Karpas-422 (cell line): ENCODE measurements at regions not wholly inside any gene's neighbourhood (a gene's known extent, or its start where the extent isn't known, plus 50 kb on each side); places are given as distances from the start of the nearest gene placed in this dataset.

Experiments
- DNase-seq: peaks from one replicate; pipeline ENCODE4 v3.0.0-alpha.2; 2015
- H2AFZ ChIP-seq: fragments of 200-600 bp; sonication (generic); 2 replicates; pipeline ENCODE4 v1.6.1; 2014; ENCODE audit warnings: antibody characterized with exemption, low read length, mixed read lengths
- H3K27ac ChIP-seq: fragments of 200-600 bp; sonication (generic); 2 replicates; pipeline ENCODE4 v1.5.1; 2014; ENCODE audit warnings: mild to moderate bottlenecking, low read length, moderate library complexity
- H3K27me3 ChIP-seq: fragments of 200-600 bp; sonication (generic); 2 replicates; pipeline ENCODE4 v1.6.1; 2014; ENCODE audit warnings: low read length, mixed read lengths
- H3K36me3 ChIP-seq: fragments of 200-600 bp; sonication (generic); 2 replicates; pipeline ENCODE4 v1.6.1; 2014; ENCODE audit warnings: low read length, mixed read lengths; ENCODE audit not compliant: insufficient read depth
- H3K4me1 ChIP-seq: fragments of 200-600 bp; sonication (generic); 2 replicates; pipeline ENCODE4 v1.6.1; 2014; ENCODE audit warnings: mild to moderate bottlenecking, low read length, mixed read lengths
- H3K4me2 ChIP-seq: fragments of 200-600 bp; sonication (generic); 2 replicates; pipeline ENCODE4 v1.6.1; 2014; ENCODE audit warnings: low read length, low read depth, mild to moderate bottlenecking; ENCODE audit not compliant: poor library complexity, severe bottlenecking
- H3K4me3 ChIP-seq: fragments of 200-600 bp; sonication (generic); 2 replicates; pipeline ENCODE4 v1.5.1; 2014; ENCODE audit warnings: mild to moderate bottlenecking, antibody characterized with exemption, low read length, mixed read lengths
- H3K79me2 ChIP-seq: fragments of 200-600 bp; sonication (generic); 2 replicates; pipeline ENCODE4 v1.6.1; 2014; ENCODE audit warnings: mild to moderate bottlenecking, low read length, mixed read lengths
- H3K9ac ChIP-seq: fragments of 200-600 bp; sonication (generic); 2 replicates; pipeline ENCODE4 v1.6.0; 2014; ENCODE audit warnings: low read length
- H3K9me2 ChIP-seq: fragments of 200-600 bp; sonication (generic), shearing (Covaris generic); replicated peaks from 2 replicates; pipeline ENCODE4 v1.6.0; 2014; ENCODE audit warnings: mild to moderate bottlenecking, low read length, moderate library complexity; ENCODE audit not compliant: insufficient read depth
- H3K9me3 ChIP-seq: fragments of 300-700, 200-600 bp; sonication (generic); 2 replicates; pipeline ENCODE4 v1.6.1; 2014; ENCODE audit warnings: low read length, mixed read lengths
- H4K20me1 ChIP-seq: fragments of 200-600 bp; sonication (generic); 2 replicates; pipeline ENCODE4 v1.6.1; 2014; ENCODE audit warnings: mild to moderate bottlenecking, antibody characterized with exemption, low read length, low read depth; ENCODE audit not compliant: insufficient read depth

DNA sequence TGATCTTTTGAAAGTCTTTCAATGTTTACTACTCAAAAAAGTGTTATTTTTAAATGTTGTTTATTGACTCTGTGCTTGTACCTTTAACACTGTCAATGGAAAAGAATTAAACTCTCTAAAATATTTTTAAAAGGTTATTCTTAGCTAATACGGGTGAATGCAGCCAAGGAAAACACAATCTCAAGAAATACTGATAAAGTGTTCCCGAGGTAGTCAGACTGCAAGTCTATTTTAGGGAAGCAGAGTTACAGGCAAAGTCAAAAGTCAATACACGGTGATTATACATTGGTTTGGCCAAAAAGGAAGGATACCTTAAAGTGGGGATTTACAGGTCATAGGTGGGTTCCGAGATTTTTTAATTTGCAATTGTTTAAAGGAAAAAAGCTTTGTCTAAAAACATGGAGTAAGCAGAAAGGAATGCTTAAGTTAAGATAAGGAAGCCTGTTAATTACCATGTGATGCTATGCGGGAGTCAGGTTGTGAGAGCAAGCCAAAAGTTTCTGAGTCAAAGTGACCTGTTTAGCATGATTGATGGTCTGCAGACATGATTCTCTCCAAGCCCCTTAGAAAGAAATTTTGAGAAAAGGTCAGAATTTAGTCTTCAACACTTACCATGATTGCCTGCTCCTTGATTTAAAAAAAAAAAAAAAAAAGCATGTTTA, 288.4 kb downstream of the KLHL4 start:
- Histone ChIP-seq H2AFZ (no peak overlapping the region), H3K36me3 (no peaks in the 10 kb centered on the region), H3K9me3 (no peaks in the 10 kb centered on the region), H3K27me3 (no peaks in the 10 kb centered on the region), H3K79me2 (no peaks in the 10 kb centered on the region), H3K9ac (no peak overlapping the region), H3K4me3 (no peak overlapping the region), H3K9me2 (no peaks in the 10 kb centered on the region), H3K4me2 (no peak overlapping the region), H3K4me1 (no peaks in the 10 kb centered on the region), H4K20me1 (no peaks in the 10 kb centered on the region), H3K27ac (no peak overlapping the region)
- DNase-seq = no peak

DNA sequence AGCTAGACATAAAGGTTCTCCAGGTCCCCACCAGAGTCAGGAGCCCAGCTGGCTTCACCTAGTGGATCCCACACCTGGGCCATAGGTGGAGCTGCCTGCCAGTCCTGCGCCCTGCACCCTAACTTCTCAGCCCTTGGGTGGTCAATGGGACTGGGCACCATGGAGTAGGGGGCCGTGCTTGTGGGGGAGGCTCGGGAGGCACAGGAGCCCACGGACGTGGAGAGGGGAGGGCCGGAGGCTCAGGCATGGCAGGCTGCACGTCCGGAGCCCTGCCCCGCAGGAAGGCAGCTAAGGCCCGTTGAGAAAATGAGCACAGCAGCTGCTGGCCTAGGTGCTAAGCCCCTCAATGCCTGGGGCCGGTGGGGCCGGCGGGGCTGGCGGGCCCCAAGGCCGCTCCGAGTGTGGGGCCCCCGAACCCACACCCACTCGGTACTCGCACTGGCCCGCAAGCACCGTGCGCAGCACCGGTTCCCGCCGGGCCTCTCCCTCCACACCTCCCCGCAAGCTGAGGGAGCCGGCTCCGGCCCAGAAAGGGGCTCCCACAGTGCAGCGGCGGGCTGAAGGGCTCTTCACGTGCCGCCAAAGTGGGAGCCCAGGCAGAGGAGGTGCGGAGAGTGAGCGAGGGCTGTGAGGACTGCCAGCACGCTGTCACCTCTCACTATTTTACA, 291.1 kb downstream of the KLHL4 start:
- Histone ChIP-seq H3K27ac (no peak overlapping the region), H4K20me1 (no peaks in the 10 kb centered on the region), H3K4me3 (no peak overlapping the region), H3K4me2 (no peak overlapping the region), H3K9me2 (no peaks in the 10 kb centered on the region), H3K79me2 (no peaks in the 10 kb centered on the region), H3K9ac (no peak overlapping the region), H2AFZ (no peak overlapping the region), H3K36me3 (no peaks in the 10 kb centered on the region), H3K9me3 (no peaks in the 10 kb centered on the region), H3K4me1 (no peaks in the 10 kb centered on the region), H3K27me3 (no peaks in the 10 kb centered on the region)
- DNase-seq = no peak

DNA sequence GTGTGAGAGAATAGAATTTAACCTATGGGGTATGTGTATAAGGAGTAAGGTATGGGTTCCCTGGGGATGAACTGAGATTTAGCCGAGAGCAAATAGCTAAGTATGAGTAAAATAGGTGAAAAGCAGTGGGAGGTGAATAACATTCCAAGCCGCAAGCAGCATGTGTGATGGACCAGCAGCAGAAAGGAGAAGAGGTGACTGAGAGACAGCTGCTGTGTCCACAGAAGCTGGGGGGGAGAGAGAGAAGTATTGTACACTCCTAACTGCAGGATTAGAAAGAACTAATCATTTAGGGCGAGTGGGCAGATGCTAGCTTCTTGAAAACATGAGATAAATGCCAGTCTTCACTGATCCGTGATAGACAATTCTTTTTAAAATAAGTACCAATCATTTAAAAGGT, 296.0 kb downstream of the KLHL4 start:
- Histone ChIP-seq H3K4me3 (no peak overlapping the region), H3K27ac (no peak overlapping the region), H3K9me3 (no peaks in the 10 kb centered on the region), H3K27me3 (no peaks in the 10 kb centered on the region), H3K4me2 (no peak overlapping the region), H2AFZ (no peak overlapping the region), H3K79me2 (no peaks in the 10 kb centered on the region), H4K20me1 (no peaks in the 10 kb centered on the region), H3K9me2 (no peaks in the 10 kb centered on the region), H3K4me1 (no peaks in the 10 kb centered on the region), H3K36me3 (no peaks in the 10 kb centered on the region), H3K9ac (no peak overlapping the region)
- DNase-seq = no peak

DNA sequence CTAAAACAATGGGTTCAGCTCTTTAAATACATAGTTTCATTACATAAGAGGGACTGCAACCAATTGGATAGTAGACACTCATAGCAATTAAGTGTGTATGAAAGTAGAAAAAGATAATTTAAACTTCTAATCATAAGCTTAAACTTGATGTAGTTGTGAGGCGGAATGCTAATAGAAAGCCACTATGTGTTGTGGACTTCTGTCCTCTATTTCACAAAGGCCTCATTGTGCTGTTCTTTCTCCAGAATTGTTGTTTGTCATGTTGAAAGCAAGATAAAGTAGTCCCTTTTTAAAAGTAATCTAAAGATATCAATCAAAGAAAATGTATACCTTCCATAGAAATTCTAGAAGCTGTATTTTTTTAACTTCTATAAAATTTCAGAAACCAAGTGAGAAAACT, 329.4 kb downstream of the KLHL4 start:
- Histone ChIP-seq H3K4me2 (no peak overlapping the region), H3K4me3 (no peak overlapping the region), H3K9ac (no peak overlapping the region), H4K20me1 (no peaks in the 10 kb centered on the region), H3K27ac (no peak overlapping the region), H3K27me3 (no peaks in the 10 kb centered on the region), H3K79me2 (no peaks in the 10 kb centered on the region), H3K9me3 (no peaks in the 10 kb centered on the region), H3K36me3 (no peaks in the 10 kb centered on the region), H3K9me2 (no peaks in the 10 kb centered on the region), H2AFZ (no peak overlapping the region), H3K4me1 (no peaks in the 10 kb centered on the region)
- no peak for DNase-seq

DNA sequence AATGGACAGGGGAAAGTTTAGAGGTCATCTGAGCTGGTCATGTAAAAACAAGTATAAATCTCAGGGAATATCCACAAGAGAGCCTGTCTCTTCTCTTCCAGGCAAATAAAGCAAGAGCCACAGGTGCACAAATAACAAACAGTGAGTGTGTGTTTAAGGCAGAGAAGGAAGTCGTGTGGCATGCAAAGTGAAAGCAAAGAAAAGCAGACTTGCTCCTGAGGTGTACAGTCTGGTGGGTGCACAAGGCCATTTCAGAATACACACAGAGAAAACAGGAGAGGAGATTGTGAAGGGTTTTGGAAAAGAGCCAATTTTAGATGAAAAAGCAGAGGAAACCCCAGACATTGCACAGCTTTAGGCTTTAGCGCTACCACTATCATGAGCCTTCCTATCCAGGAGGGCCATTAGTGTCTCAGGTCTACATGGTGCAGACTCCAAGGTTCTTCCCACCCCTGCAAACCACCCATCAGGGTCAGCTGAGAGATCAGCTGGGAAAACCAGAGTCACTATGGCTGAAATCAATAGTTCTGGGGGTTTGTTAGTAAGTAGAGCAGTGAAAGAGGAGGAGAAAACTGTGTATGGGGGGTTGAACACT, 355.8 kb downstream of the KLHL4 start:
- H3K27me3 ChIP-seq = no peaks in the 10 kb centered on the region
- no peak overlapping the region for H3K9ac ChIP-seq
- H3K4me3 ChIP-seq = no peak overlapping the region
- H3K27ac ChIP-seq = no peak overlapping the region
- no peak overlapping the region; the same call in 1 of the 2 replicates for H2AFZ ChIP-seq
- no peaks in the 10 kb centered on the region for H3K79me2 ChIP-seq
- H3K36me3 ChIP-seq = no peaks in the 10 kb centered on the region
- H3K9me3 ChIP-seq = no peaks in the 10 kb centered on the region
- H3K4me1 ChIP-seq = no peaks in the 10 kb centered on the region; the same call in 1 of the 2 replicates
- DNase-seq = no peak
- H4K20me1 ChIP-seq = no peaks in the 10 kb centered on the region
- no peaks in the 10 kb centered on the region for H3K9me2 ChIP-seq
- H3K4me2 ChIP-seq = no peak overlapping the region

DNA sequence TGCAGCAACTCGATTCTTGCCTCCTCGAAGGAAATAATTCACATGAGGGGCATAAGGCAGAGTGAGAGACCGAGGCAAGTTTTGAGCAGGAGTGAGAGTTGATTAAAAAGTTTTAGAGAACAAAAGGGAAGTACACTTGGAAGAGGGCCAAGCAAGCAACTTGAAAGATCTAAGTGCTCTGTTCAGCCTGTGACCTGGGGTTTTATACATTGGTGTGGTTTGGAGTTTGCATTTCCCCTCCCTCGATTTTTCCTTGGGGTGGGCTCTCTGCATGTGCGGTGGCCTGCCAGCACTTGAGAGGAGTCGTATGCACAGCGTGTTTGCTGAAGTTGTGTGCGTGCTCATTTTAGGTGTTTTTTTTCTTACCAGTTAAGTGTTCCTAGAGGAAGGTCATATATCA, 356.4 kb downstream of the KLHL4 start:
- H3K36me3 ChIP-seq = no peaks in the 10 kb centered on the region
- no peak overlapping the region for H3K27ac ChIP-seq
- no peaks in the 10 kb centered on the region for H3K79me2 ChIP-seq
- no peaks in the 10 kb centered on the region for H3K27me3 ChIP-seq
- H2AFZ ChIP-seq = no peak overlapping the region
- H3K9me2 ChIP-seq = no peaks in the 10 kb centered on the region
- no peak for DNase-seq
- H3K4me2 ChIP-seq = no peak overlapping the region
- no peaks in the 10 kb centered on the region for H3K9me3 ChIP-seq
- H3K4me3 ChIP-seq = no peak overlapping the region
- H3K9ac ChIP-seq = no peak overlapping the region
- H4K20me1 ChIP-seq = no peaks in the 10 kb centered on the region
- H3K4me1 ChIP-seq = no peaks in the 10 kb centered on the region; the same call in 1 of the 2 replicates

DNA sequence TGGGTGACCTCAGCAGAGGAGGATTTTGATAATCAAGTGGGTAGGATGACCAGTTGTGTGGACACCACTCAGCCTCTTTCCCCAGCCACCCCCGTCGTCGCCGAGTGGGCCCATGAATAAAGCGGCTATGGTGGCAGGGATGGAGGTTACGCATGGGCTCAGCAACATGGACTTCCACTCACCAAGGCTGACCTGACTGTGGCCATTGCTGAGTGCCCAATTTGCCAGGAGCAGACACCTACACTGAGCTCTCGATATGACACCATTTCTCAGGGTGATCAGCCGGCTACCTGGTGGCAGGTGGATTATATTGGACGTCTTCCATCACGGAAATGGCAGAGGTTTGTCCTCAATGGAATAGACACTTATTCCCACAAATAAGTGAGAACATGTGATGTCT, 361.3 kb downstream of the KLHL4 start:
- Histone ChIP-seq H3K9me2 (no peaks in the 10 kb centered on the region), H3K4me1 (no peaks in the 10 kb centered on the region), H3K27me3 (no peaks in the 10 kb centered on the region), H3K79me2 (no peaks in the 10 kb centered on the region), H2AFZ (no peak overlapping the region), H3K36me3 (no peaks in the 10 kb centered on the region), H3K9me3 (no peaks in the 10 kb centered on the region), H4K20me1 (no peaks in the 10 kb centered on the region), H3K4me3 (no peak overlapping the region), H3K9ac (no peak overlapping the region), H3K27ac (no peak overlapping the region), H3K4me2 (no peak overlapping the region)
- no peak for DNase-seq

DNA sequence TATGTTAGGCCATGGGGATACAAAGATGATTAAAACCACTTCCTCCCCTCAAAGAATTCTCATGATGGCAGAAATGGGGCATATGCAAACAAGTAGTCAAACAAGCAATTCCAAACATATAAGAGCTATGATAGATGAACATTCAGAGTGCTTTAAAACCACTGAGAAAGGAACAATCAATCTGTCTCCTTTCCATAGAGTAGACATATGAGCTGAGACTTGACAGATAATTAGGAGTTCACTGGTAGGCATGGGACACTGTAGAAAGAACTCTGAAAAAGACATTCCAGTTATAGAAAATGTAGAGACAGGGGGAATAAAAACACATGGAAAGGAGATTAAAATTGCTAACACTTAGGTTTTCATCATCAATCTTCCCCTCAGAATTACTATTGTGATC, 372.8 kb downstream of the KLHL4 start:
- Histone ChIP-seq H3K27me3 (no peaks in the 10 kb centered on the region), H3K4me3 (no peak overlapping the region), H3K4me1 (no peaks in the 10 kb centered on the region), H3K36me3 (no peaks in the 10 kb centered on the region), H3K9me3 (no peaks in the 10 kb centered on the region), H4K20me1 (no peaks in the 10 kb centered on the region), H3K9me2 (no peaks in the 10 kb centered on the region), H3K4me2 (no peak overlapping the region), H3K79me2 (no peaks in the 10 kb centered on the region), H2AFZ (no peak overlapping the region), H3K27ac (no peak overlapping the region), H3K9ac (no peak overlapping the region)
- DNase-seq = no peak
